ENCODE measurements at regions not wholly inside any gene's neighbourhood (a gene's known extent, or its start where the extent isn't known, plus 50 kb on each side); places are given as distances from the start of the nearest gene placed in this dataset.

- TF ChIP-seq CTCF (IDR thresholded peaks at IDR 0.05; ENCODE audit: extremely low read depth in 1 of 2, insufficient read depth in 1 of 2, low read depth in 1 of 2, low read length in 2 of 2) (no peak), POLR2A (IDR thresholded peaks at IDR 0.05; ENCODE audit: low read depth, low read length) (no peak), FOS (IDR thresholded peaks at IDR 0.05; ENCODE audit: borderline replicate concordance, insufficient read depth, low read length) (no peak), GATA2 (IDR thresholded peaks at IDR 0.05; ENCODE audit: insufficient read depth, insufficient read length, low read depth, low read length) (no peak), POLR2AphosphoS5 (IDR thresholded peaks at IDR 0.05; ENCODE audit: insufficient read depth, low read depth, low read length) (no peak), JUN (IDR thresholded peaks at IDR 0.05; ENCODE audit: borderline replicate concordance, insufficient read depth, insufficient read length, low read depth) (no peak), MAX (IDR thresholded peaks at IDR 0.05; ENCODE audit: insufficient read depth, insufficient read length) (no peak), EZH2 (IDR thresholded peaks at IDR 0.05; ENCODE audit: borderline replicate concordance, low read depth, low read length, severe bottlenecking) (no peak)
These were observed 370.8 kb downstream of the RWDD3 start for GRCh38 chr1:95604771-95605170.

Data from endothelial cell of umbilical vein (primary cell).